GM12878 (cell line): ENCODE measurements at regions not wholly inside any gene's neighbourhood (a gene's known extent, or its start where the extent isn't known, plus 50 kb on each side); places are given as distances from the start of the nearest gene placed in this dataset.

Experiments
- ATAC-seq: fragments of 200-7000 bp; cut with Tn5 transposase; 3 replicates; pipeline ENCODE4 v1.9.1; 2020; ENCODE audit warnings: mild to moderate bottlenecking, moderate library complexity
- BruUV-seq: library from RNA; stranded (reverse); fragments of 400-500 nt; replicated peaks from 2 replicates; lab custom pipeline; 2021; lab: Mats Ljungman, UMichigan
- CTCF ChIA-PET: fragments of 300-600 bp; sonication (Branson Sonifier 250); formaldehyde crosslinking; extraction: SDS; loops from one replicate; lab custom pipeline; 2021; ENCODE audit warnings: inconsistent platforms; lab: Yijun Ruan, JAX
- POLR2A ChIA-PET: fragments of 350-600 bp; formaldehyde crosslinking; extraction: SDS; loops from one replicate; lab custom pipeline; 2021; ENCODE audit warnings: inconsistent platforms; lab: Charles Lee
- RAD21 ChIA-PET: fragments of 300-600 bp; sonication (Branson Sonifier 250); formaldehyde crosslinking; loops from one replicate; lab custom pipeline; 2023; ENCODE audit warnings: antibody characterized with exemption; ENCODE audit not compliant: unreplicated experiment; lab: Charles Lee
- SMC1A ChIA-PET: fragments of 300-600 bp; sonication (Branson Sonifier 250); formaldehyde crosslinking; loops from one replicate; lab custom pipeline; 2023; ENCODE audit not compliant: unreplicated experiment, uncharacterized antibody; lab: Charles Lee
- DNase-seq: peaks from one replicate; pipeline ENCODE4 v3.0.0-alpha.2; 2011; ENCODE audit warnings: low read depth, low spot score
- FAIRE-seq: peaks from 3 replicates; lab custom pipeline; 2011; peaks lifted over from hg19 to GRCh38; lab: Jason Lieb, UNC
- H2AFZ ChIP-seq: 2 replicates; pipeline ENCODE4 v1.6.0; 2011; ENCODE audit warnings: low read depth, low read length, control low read depth; ENCODE audit not compliant: control insufficient read depth
- H3K27ac ChIP-seq: 2 replicates; pipeline ENCODE4 v1.5.1; 2011; ENCODE audit warnings: control low read depth; ENCODE audit not compliant: control insufficient read depth, insufficient read depth
- H3K27me3 ChIP-seq, 2 experiments: replicated peaks in 1 of 2; 2 replicates each; pipeline versions ENCODE4 v1.6.0 to v1.6.1; 2011; ENCODE audit warnings: low read length in 1 of 2; ENCODE audit not compliant: control insufficient read depth in 2 of 2, insufficient read depth in 2 of 2
- H3K36me3 ChIP-seq, 2 experiments: 2 replicates each; pipeline ENCODE4 v1.5.1; 2011; ENCODE audit warnings: low read length in 1 of 2; ENCODE audit not compliant: control insufficient read depth in 2 of 2, insufficient read depth in 2 of 2
- H3K4me1 ChIP-seq: 2 replicates; pipeline ENCODE4 v1.6.1; 2011; ENCODE audit warnings: mild to moderate bottlenecking, low read length, moderate library complexity, mixed read lengths; ENCODE audit not compliant: control insufficient read depth, insufficient read depth
- H3K4me2 ChIP-seq: 2 replicates; pipeline ENCODE4 v1.6.0; 2011; ENCODE audit warnings: control low read depth; ENCODE audit not compliant: control insufficient read depth, insufficient read depth
- H3K4me3 ChIP-seq: fragments of 200-600 bp; sonication (generic); 2 replicates; pipeline ENCODE4 v1.5.1; 2016
- H3K79me2 ChIP-seq: 2 replicates; pipeline ENCODE4 v1.6.0; 2011; ENCODE audit warnings: low read length; ENCODE audit not compliant: control insufficient read depth, insufficient read depth
- H3K9ac ChIP-seq: 2 replicates; pipeline ENCODE4 v1.8.0; 2011; ENCODE audit warnings: low read length, control low read depth, mixed read lengths; ENCODE audit not compliant: control insufficient read depth, insufficient read depth
- H3K9me3 ChIP-seq: replicated peaks from 3 replicates; pipeline ENCODE4 v1.5.1; 2011; ENCODE audit warnings: mild to moderate bottlenecking, low read length; ENCODE audit not compliant: control insufficient read depth, insufficient read depth
- H4K20me1 ChIP-seq: 2 replicates; pipeline ENCODE4 v1.6.0; 2011; ENCODE audit not compliant: control insufficient read depth, insufficient read depth
- BCL11A ChIP-seq: IDR thresholded peaks from 2 replicates; pipeline ENCODE4 v1.6.1; 2011; ENCODE audit warnings: low read depth, low read length
- BMI1 ChIP-seq: fragments of 450-650 bp; IDR thresholded peaks from 2 replicates; pipeline ENCODE4 v1.6.1; 2016; ENCODE audit warnings: mild to moderate bottlenecking, moderate library complexity, borderline replicate concordance
- CBX3 ChIP-seq: fragments of 200-600 bp; sonication (generic); IDR thresholded peaks from 2 replicates; pipeline ENCODE4 v1.6.1; 2016; ENCODE audit warnings: low read depth, borderline replicate concordance
- CHD1 ChIP-seq: IDR thresholded peaks from 2 replicates; pipeline ENCODE4 v1.6.1; 2012; ENCODE audit warnings: low read depth, low read length, improper control_type of control experiment
- CREM ChIP-seq: IDR thresholded peaks from 2 replicates; pipeline ENCODE4 v1.6.1; 2014; ENCODE audit warnings: antibody characterized with exemption, low read depth
- EP300 ChIP-seq, 2 experiments: fragments of 150-350 bp in 1 of 2; IDR thresholded peaks; 2 replicates each; pipeline ENCODE4 v1.6.1; 2011 to 2012; ENCODE audit warnings: low read depth in 2 of 2, low read length in 2 of 2, borderline replicate concordance in 1 of 2, improper control_type of control experiment in 1 of 2, inconsistent platforms in 1 of 2; ENCODE audit not compliant: control insufficient read depth in 1 of 2
- GATAD2B ChIP-seq: fragments of 450-650 bp; conservative IDR thresholded peaks from 2 replicates; pipeline ENCODE4 v1.6.1; 2017; ENCODE audit warnings: low read depth, mild to moderate bottlenecking, moderate library complexity
- KLF5 ChIP-seq: fragments of 450-650 bp; IDR thresholded peaks from 2 replicates; pipeline ENCODE4 v1.6.1; 2014; ENCODE audit warnings: mild to moderate bottlenecking; ENCODE audit not compliant: partially characterized antibody
- PAX8 ChIP-seq: fragments of 450-650 bp; IDR thresholded peaks from 2 replicates; pipeline ENCODE4 v1.6.1; 2017; ENCODE audit warnings: mild to moderate bottlenecking, moderate library complexity
- POLR2A ChIP-seq: IDR thresholded peaks from 2 replicates; pipeline ENCODE4 v1.6.1; 2011; ENCODE audit warnings: low read depth, mild to moderate bottlenecking, low read length
- POLR2AphosphoS5 ChIP-seq: IDR thresholded peaks from 2 replicates; pipeline ENCODE4 v1.6.1; 2011; ENCODE audit warnings: mild to moderate bottlenecking, low read length, inconsistent platforms
- SUPT20H ChIP-seq: IDR thresholded peaks from 2 replicates; pipeline ENCODE4 v1.6.1; 2011; ENCODE audit warnings: low read depth, mild to moderate bottlenecking, low read length, moderate library complexity, borderline replicate concordance; ENCODE audit not compliant: control insufficient read depth
- TAF1 ChIP-seq: IDR thresholded peaks from 2 replicates; pipeline ENCODE4 v1.6.1; 2011; ENCODE audit warnings: mild to moderate bottlenecking, low read depth, low read length, borderline replicate concordance
- ZNF274 ChIP-seq: IDR thresholded peaks from one replicate; pipeline ENCODE4 v1.8.0; 2011; ENCODE audit not compliant: insufficient read length, insufficient read depth
- WGBS: methylation state at CpG from one replicate; pipeline ENCODE4 v1.1.6; 2016; ENCODE audit warnings: low lambda C conversion rate; ENCODE audit not compliant: insufficient replicate concordance, insufficient coverage; ENCODE audit errors: missing lambda C conversion rate; 5-methylcytosine and 5-hydroxymethylcytosine counted together
- in situ Hi-C: fragments of 300-500 bp; cut with MboI; formaldehyde crosslinking; loops from 9 replicates; pipeline ENCODE4 v1.14.3; 2018; ENCODE audit warnings: mixed read lengths
- intact Hi-C: fragments of 100-400 bp; cut with micrococcal nuclease; formaldehyde crosslinking; loops from one replicate; pipeline ENCODE4 v1.14.2; 2022; ENCODE audit not compliant: unreplicated experiment
- TF ChIP-seq, protein P1 (sequence below): fragments of 450-650 bp; IDR thresholded peaks from 2 replicates; pipeline ENCODE4 v1.6.1; 2017; ENCODE audit warnings: antibody characterized with exemption, mild to moderate bottlenecking, moderate library complexity
- TF ChIP-seq, protein P2 (sequence below): fragments of 450-650 bp; IDR thresholded peaks from 2 replicates; pipeline ENCODE4 v1.6.1; 2016; ENCODE audit warnings: mild to moderate bottlenecking, moderate library complexity, borderline replicate concordance
- TF ChIP-seq, protein P3 (sequence below): IDR thresholded peaks from 2 replicates; pipeline ENCODE4 v1.6.1; 2012; ENCODE audit warnings: low read depth, low read length, improper control_type of control experiment

DNA sequence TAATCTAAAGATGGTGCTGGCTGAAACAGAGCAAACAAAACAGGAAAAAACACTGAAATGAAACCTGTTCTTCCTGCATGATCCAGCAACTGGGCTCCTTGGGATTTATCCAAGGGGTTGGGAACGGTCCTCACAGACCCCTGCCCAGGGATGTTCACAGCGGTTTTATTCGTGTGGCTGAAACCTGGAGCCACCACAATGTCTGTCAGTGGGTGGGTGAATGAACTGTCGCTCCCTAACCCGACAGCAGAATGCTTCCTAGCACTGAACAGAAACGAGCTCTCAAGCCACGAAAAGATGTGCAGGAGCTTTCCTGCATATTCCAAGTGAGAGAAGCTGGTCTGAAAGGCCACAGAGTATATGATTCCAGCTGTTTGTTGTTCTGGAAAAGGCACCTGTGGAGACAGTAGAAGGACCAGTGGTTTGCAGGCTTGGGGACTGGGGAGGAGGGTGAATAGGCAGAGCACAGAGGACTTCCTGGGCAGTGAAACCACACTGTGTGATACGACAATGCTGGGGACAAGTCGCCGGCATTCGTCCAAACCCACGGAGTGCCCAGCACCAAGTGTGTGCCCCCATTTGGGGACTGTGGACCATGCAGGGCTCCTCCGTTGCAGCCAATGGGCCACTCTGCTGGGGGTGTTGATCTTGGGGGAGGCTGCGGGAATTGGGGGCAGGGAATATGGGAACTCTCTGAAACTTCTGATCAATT, 73.9 kb downstream of the TEX29 start:
- ChIA-PET RAD21 (no interaction called here), SMC1A (no interaction called here), POLR2A (no interaction called here), CTCF (no interaction called here)
- H3K27ac ChIP-seq: no peak overlapping the region
- DNase-seq (no peak), FAIRE-seq (no peak), ATAC-seq (no peak)
- no peak overlapping the region for H3K4me3 ChIP-seq
- no peak overlapping the region for H3K9ac ChIP-seq
- intact Hi-C loops (no loop called here), in situ Hi-C loops (no loop called here)
- H3K9me3 ChIP-seq: no peaks in the 10 kb centered on the region
- no peak overlapping the region for H2AFZ ChIP-seq
- TF ChIP-seq, protein P1, sequence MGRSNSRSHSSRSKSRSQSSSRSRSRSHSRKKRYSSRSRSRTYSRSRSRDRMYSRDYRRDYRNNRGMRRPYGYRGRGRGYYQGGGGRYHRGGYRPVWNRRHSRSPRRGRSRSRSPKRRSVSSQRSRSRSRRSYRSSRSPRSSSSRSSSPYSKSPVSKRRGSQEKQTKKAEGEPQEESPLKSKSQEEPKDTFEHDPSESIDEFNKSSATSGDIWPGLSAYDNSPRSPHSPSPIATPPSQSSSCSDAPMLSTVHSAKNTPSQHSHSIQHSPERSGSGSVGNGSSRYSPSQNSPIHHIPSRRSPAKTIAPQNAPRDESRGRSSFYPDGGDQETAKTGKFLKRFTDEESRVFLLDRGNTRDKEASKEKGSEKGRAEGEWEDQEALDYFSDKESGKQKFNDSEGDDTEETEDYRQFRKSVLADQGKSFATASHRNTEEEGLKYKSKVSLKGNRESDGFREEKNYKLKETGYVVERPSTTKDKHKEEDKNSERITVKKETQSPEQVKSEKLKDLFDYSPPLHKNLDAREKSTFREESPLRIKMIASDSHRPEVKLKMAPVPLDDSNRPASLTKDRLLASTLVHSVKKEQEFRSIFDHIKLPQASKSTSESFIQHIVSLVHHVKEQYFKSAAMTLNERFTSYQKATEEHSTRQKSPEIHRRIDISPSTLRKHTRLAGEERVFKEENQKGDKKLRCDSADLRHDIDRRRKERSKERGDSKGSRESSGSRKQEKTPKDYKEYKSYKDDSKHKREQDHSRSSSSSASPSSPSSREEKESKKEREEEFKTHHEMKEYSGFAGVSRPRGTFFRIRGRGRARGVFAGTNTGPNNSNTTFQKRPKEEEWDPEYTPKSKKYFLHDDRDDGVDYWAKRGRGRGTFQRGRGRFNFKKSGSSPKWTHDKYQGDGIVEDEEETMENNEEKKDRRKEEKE: no peak
- TF ChIP-seq PAX8: no peak
- TF ChIP-seq CREM: no peak
- no peak for TF ChIP-seq BMI1
- no peak for TF ChIP-seq CHD1
- no peak for TF ChIP-seq CBX3
- no peak for TF ChIP-seq KLF5
- no peak for TF ChIP-seq ZNF274
- TF ChIP-seq POLR2AphosphoS5: no peak
- TF ChIP-seq GATAD2B: no peak
- no peak for TF ChIP-seq SUPT20H
- TF ChIP-seq EP300 (IDR thresholded peaks at IDR 0.05; ENCODE audit: borderline replicate concordance in 1 of 2, control insufficient read depth in 1 of 2, low read depth in 2 of 2, low read length in 2 of 2): no peak
- TF ChIP-seq BCL11A: no peak
- TF ChIP-seq, protein P2, sequence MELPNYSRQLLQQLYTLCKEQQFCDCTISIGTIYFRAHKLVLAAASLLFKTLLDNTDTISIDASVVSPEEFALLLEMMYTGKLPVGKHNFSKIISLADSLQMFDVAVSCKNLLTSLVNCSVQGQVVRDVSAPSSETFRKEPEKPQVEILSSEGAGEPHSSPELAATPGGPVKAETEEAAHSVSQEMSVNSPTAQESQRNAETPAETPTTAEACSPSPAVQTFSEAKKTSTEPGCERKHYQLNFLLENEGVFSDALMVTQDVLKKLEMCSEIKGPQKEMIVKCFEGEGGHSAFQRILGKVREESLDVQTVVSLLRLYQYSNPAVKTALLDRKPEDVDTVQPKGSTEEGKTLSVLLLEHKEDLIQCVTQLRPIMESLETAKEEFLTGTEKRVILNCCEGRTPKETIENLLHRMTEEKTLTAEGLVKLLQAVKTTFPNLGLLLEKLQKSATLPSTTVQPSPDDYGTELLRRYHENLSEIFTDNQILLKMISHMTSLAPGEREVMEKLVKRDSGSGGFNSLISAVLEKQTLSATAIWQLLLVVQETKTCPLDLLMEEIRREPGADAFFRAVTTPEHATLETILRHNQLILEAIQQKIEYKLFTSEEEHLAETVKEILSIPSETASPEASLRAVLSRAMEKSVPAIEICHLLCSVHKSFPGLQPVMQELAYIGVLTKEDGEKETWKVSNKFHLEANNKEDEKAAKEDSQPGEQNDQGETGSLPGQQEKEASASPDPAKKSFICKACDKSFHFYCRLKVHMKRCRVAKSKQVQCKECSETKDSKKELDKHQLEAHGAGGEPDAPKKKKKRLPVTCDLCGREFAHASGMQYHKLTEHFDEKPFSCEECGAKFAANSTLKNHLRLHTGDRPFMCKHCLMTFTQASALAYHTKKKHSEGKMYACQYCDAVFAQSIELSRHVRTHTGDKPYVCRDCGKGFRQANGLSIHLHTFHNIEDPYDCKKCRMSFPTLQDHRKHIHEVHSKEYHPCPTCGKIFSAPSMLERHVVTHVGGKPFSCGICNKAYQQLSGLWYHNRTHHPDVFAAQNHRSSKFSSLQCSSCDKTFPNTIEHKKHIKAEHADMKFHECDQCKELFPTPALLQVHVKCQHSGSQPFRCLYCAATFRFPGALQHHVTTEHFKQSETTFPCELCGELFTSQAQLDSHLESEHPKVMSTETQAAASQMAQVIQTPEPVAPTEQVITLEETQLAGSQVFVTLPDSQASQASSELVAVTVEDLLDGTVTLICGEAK: no peak
- TF ChIP-seq, protein P3, sequence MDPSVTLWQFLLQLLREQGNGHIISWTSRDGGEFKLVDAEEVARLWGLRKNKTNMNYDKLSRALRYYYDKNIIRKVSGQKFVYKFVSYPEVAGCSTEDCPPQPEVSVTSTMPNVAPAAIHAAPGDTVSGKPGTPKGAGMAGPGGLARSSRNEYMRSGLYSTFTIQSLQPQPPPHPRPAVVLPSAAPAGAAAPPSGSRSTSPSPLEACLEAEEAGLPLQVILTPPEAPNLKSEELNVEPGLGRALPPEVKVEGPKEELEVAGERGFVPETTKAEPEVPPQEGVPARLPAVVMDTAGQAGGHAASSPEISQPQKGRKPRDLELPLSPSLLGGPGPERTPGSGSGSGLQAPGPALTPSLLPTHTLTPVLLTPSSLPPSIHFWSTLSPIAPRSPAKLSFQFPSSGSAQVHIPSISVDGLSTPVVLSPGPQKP: no peak
- TF ChIP-seq TAF1: no peak
- no peak for TF ChIP-seq POLR2A
- H4K20me1 ChIP-seq: no peaks in the 10 kb centered on the region
- no peaks in the 10 kb centered on the region for H3K79me2 ChIP-seq
- no peaks in the 10 kb centered on the region for H3K27me3 ChIP-seq
- no peak overlapping the region for H3K4me2 ChIP-seq
- H3K36me3 ChIP-seq: no peaks in the 10 kb centered on the region
- WGBS: 50% methylated on average over 14 of the region's 14 CpGs
- BruUV-seq: no TSS peak
- no peaks in the 10 kb centered on the region for H3K4me1 ChIP-seq
